Lower leg skin (tissue), 4 donors: ENCODE measurements at regions not wholly inside any gene's neighbourhood (a gene's known extent, or its start where the extent isn't known, plus 50 kb on each side); places are given as distances from the start of the nearest gene placed in this dataset.
"Not testable (repeated sequence)": the region's sequence is repeated elsewhere in the genome, so short reads cannot be mapped to it uniquely, and the experiment has no call there.

ENCODE experiments used
- DNase-seq, 2 donors: peaks; one replicate each; pipeline ENCODE4 v3.0.0-alpha.2; 2019; ENCODE audit warnings: low spot score in 2 of 2
- H3K4me3 ChIP-seq: fragments of 200-600 bp; sonication (generic); 2 replicates; pipeline ENCODE4 v1.5.1; 2017; ENCODE audit warnings: mild to moderate bottlenecking, low read depth; ENCODE audit not compliant: poor library complexity, severe bottlenecking
- CTCF ChIP-seq, 3 donors: fragments of 450-650 bp; IDR thresholded peaks; one replicate each; pipeline ENCODE4 v1.5.1; 2016; ENCODE audit warnings: antibody characterized with exemption in 3 of 3, mild to moderate bottlenecking in 3 of 3, moderate library complexity in 2 of 3
- POLR2A ChIP-seq, 2 donors: fragments of 450-650 bp; IDR thresholded peaks; one replicate each; pipeline ENCODE4 v1.6.1; 2016 to 2017; ENCODE audit warnings: antibody characterized with exemption in 2 of 2, mild to moderate bottlenecking in 1 of 2, moderate library complexity in 1 of 2
- WGBS, 2 donors: methylation state at CpG; one replicate each; pipeline ENCODE4 v1.1.5; 2018; 5-methylcytosine and 5-hydroxymethylcytosine counted together
- intact Hi-C: fragments of 100-400 bp; cut with DNase I; formaldehyde crosslinking; loops from one replicate; pipeline ENCODE4 v1.15.0; 2023; ENCODE audit warnings: low total_unique reads

- no peak overlapping the region for H3K4me3 ChIP-seq
- DNase-seq, result no peak
- 76 to 79% methylated on average over 2 of the region's 2 CpGs for WGBS, 2 donors
- intact Hi-C loops, result no loop called here
- TF ChIP-seq CTCF (IDR thresholded peaks at IDR 0.05) (no peak), POLR2A (IDR thresholded peaks at IDR 0.05) (no peak)
These were observed 503.9 kb downstream of the PID1 start for GRCh38 chr2:228767196-228767595.

- no peak for TF ChIP-seq CTCF (IDR thresholded peaks at IDR 0.05)
- TF ChIP-seq POLR2A (IDR thresholded peaks at IDR 0.05), result no peak
- WGBS, 2 donors, result 68 to 69% methylated on average over 5 of the region's 5 CpGs
These were observed 507.6 kb downstream of the PID1 start for GRCh38 chr2:228763379-228763981.

GRCh38 chr2:228762565-228762964, 508.5 kb downstream of the PID1 start:
- intact Hi-C loops, result no loop called here
- TF ChIP-seq CTCF (IDR thresholded peaks at IDR 0.05), result no peak
- no peak overlapping the region for H3K4me3 ChIP-seq
- DNase-seq, result no peak
- WGBS, 2 donors, result 58 to 75% methylated on average over 2 of the region's 2 CpGs

More at GRCh38 chr2:228763379-228763981, 507.6 kb downstream of the PID1 start:
- intact Hi-C loops, result no loop called here
- no peak for DNase-seq
- H3K4me3 ChIP-seq, result no peak overlapping the region

GRCh38 chr2:228755661-228756060, 515.4 kb downstream of the PID1 start:
- intact Hi-C loops, DNase-seq, H3K4me3 ChIP-seq: not testable (repeated sequence)
- 94 to 97% methylated on average over 25 of the region's 25 CpGs for WGBS, 2 donors

- no peak for DNase-seq
- WGBS, 2 donors, result 76 to 85% methylated on average over 6 of the region's 6 CpGs
- intact Hi-C loops, result no loop called here
- TF ChIP-seq CTCF (IDR thresholded peaks at IDR 0.05) (no peak), POLR2A (IDR thresholded peaks at IDR 0.05) (no peak)
- no peak overlapping the region for H3K4me3 ChIP-seq
These were observed 523.6 kb downstream of the PID1 start for GRCh38 chr2:228747483-228747882.

GRCh38 chr2:228738671-228739380, 532.3 kb downstream of the PID1 start:
- TF ChIP-seq CTCF (IDR thresholded peaks at IDR 0.05), result no peak
- TF ChIP-seq POLR2A (IDR thresholded peaks at IDR 0.05), result no peak
- DNase-seq, result no peak
- 82 to 88% methylated on average over 2 of the region's 2 CpGs for WGBS, 2 donors
- H3K4me3 ChIP-seq, result no peak overlapping the region
- intact Hi-C loops, result no loop called here
